Neural progenitor cell (in vitro differentiated cells): ENCODE measurements at regions not wholly inside any gene's neighbourhood (a gene's known extent, or its start where the extent isn't known, plus 50 kb on each side); places are given as distances from the start of the nearest gene placed in this dataset.

Experiments used
- CTCF ChIP-seq: fragments of 200-600 bp; sonication (generic); IDR thresholded peaks from 2 replicates; pipeline ENCODE4 v1.5.1; 2017; ENCODE audit warnings: antibody characterized with exemption, mild to moderate bottlenecking
- EZH2 ChIP-seq: fragments of 200-600 bp; sonication (generic); IDR thresholded peaks from 2 replicates; pipeline ENCODE4 v1.6.1; 2017; ENCODE audit warnings: antibody characterized with exemption, mild to moderate bottlenecking, moderate library complexity
- EZH2phosphoT487 ChIP-seq: fragments of 200-600 bp; sonication (generic); IDR thresholded peaks from 2 replicates; pipeline ENCODE4 v1.6.1; 2017; ENCODE audit warnings: antibody characterized with exemption

GRCh38 chr6:56764081-56764566, 121.4 kb upstream of the DST start:
- TF ChIP-seq CTCF (peak; percentile 46), EZH2 (no peak), EZH2phosphoT487 (no peak)
